GM21723 (cell line): ENCODE measurements at regions not wholly inside any gene's neighbourhood (a gene's known extent, or its start where the extent isn't known, plus 50 kb on each side); places are given as distances from the start of the nearest gene placed in this dataset.
"Not testable (repeated sequence)": the region's sequence is repeated elsewhere in the genome, so short reads cannot be mapped to it uniquely, and the experiment has no call there.

Experiments used
- ATAC-seq: cut with Tn5 transposase; IDR thresholded peaks from one replicate; pipeline ENCODE4 v1.9.1; 2021; ENCODE audit warnings: mild to moderate bottlenecking, moderate library complexity; ENCODE audit not compliant: unreplicated experiment

DNA sequence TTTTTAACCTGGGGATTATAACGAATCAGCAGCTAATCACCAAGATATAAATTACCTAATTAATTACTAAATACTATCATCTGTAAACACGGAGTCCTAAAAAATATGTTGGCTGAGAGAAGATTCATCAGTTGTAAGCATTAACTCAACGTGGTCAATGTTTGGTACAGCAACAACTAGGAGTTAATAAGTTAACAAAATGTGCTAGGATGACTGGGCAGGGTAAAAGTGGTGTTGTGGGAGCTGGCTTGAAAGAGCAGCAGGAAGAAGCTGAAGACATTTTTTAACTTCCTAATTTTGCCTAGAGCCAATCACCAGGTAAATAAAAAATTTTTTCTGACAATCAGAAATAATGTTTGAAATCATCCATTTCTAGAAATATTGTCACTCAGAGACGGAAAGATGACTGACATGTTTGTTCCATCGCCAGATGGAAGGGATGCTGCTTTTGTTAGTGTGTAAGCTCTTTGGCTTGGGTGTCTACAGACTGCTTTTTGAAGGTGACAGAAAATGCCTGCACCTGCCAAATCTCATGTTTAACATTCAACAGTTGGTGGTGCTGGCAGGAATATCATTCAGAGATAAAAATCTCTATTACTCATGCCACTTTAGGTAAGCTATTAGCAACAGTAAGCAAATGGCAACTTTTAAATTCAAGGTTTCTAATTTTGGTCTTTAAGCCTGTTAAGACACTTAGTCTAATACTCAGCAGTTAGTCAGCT lies 1126.9 kb downstream of the STPG2 start:
- no peak for ATAC-seq

- no peak for ATAC-seq
Measured at GRCh38 chr4:97027728-97028410, 1115.4 kb downstream of the STPG2 start.

DNA sequence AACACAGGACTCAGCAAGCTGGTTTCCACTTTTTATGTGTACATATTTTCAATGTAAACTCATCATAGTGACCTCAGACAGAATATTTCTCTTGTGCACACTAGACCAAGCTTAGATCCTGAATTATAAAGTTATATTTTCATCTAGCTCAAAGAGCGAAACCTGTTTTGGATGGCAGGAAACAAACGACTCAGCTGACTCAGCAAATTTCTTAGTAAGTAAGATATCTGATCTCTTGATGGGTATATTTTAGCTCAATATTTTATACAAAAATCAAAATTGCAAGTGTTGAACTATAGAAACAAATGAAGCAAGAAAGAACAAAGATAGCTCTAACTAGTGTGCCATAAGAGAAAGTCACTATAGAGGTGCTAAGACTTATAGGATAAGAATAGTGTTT lies 1114.5 kb downstream of the STPG2 start:
- ATAC-seq = no peak

DNA sequence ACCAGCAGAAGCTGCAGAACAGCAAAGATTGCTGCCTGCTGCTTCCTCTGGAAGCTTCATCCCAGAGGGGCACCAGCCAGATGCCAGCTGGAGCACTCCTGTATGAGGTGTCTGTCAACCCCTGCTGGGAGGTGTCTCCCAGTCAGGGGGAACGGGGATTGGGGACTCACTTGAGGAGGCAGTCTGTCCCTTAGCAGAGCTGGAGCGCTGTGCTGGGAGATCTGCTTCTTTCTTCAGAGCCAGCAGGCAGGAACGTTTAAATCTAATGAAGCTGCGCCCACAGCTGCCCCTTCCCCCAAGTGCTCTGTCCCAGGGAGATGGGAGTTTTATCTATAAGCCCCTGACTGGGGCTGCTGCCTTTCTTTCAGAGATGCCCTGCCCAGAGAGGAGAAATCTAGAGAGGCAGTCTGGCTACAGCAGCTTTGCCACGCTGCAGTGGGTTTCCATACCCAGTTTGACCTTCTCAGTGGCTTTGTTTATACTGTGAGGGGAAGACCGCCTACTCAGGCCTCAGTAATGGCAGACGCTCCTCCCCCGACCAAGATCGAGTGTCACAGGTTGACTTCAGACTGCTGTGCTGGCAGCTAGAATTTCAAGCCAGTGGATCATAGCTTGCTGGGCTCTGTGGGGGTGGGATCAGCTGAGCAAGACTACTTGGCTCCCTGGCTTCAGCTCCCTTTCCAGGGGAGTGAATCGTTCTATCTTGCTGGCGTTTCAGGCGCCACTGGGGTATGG lies 1105.7 kb downstream of the STPG2 start:
- not testable (repeated sequence) for ATAC-seq

- no peak for ATAC-seq
Measured at GRCh38 chr4:97038146-97038516, 1105.1 kb downstream of the STPG2 start.

DNA sequence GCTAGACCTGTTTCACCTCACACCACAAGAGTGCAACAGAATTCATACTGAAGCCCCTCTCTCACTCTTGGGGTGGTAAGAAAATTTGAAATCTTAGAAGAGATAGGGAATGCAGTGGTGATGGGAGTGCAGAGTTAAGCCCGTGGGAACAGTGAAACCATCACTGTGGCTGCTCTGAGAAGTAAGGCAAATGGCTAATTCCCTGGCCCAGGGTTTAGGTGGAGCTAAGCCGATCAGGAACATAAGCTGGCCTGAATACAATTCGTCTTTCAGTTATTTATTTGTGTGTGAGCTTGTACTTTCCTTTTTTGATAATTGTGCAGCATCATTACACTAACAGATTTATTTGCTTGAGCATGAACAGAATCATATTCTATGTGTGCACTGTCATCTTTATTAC lies 1070.6 kb downstream of the STPG2 start:
- no peak for ATAC-seq

- no peak for ATAC-seq
Measured at GRCh38 chr4:97073194-97073593, 1070.1 kb downstream of the STPG2 start.

DNA sequence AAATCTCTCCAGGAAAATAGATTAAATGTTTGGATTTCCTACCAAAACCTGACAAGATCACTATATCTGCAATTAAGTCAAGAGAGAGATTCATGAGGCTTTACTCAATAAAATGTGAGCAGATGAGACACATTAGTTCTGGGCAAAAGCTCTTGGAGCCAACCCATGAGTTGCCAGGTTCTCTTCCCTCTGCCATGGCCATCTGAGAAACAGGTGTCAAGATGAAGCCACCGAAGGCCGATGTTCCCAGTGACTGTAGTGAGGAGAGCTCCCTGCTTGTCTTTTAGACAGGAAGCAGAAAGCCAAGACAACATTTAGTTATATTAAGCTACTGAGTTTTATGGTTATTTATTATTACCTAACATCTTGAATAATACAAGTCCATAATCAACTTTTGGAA lies 1068.7 kb downstream of the STPG2 start:
- ATAC-seq = no peak

DNA sequence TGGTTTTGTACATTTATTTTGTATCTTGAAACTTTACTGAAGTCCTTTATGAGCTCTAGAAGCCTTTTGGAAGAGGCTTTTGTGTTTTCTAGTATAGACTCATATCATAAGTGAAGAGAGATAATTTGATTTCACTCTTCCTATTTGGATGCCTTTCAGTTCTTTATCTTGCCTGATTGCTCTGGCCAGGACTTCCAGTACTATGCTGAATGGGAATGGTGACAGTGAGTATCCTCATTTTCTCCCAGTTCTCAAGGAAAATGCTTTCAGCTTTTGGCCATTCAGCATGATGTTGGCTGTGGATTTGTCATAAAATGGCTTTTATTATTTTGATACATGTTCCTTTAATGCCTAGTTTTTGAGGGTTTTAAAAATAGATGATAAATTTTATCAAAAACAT lies 1061.3 kb downstream of the STPG2 start:
- no peak for ATAC-seq

DNA sequence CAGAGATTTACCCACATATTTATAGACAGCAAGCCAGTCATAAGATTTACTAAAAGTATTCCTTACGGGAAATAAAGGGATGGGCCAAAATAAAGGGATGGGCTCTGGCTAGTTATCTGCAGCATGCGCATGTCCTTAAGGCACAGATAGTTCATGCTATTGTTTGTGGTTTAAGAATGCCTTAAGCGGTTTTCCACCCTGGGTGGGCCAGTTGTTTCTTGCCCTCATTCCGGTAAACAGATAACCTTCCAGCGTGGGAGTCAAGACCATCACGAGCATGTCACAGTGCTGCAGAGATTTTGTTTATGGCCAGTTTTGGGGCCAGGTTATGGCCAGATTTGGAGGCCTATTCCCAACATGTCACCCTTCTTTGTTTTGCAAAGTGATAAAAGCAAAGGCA lies 1046.2 kb downstream of the STPG2 start:
- ATAC-seq = not testable (repeated sequence)

DNA sequence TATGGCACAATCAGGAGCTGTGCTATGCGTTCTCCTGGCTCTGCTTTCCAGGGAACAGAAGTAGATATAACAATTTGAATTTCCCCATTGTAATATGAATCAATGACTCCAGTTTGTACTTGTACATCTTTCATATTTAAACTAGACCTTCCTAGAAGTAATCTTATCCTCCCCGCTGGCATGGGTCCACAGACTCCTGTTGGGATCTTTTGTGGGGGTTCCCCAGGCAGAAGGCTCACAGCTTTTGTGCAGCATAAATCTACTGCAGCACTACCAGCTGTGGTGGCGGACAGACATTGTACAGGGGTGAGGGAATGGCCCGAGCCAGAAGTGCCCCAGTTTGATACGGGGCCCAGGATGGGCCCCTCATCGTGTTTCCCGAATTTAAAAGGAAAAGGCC lies 1042.1 kb downstream of the STPG2 start:
- ATAC-seq = not testable (repeated sequence)

- no peak for ATAC-seq
Measured at GRCh38 chr4:97103252-97103651, 1040.0 kb downstream of the STPG2 start.

DNA sequence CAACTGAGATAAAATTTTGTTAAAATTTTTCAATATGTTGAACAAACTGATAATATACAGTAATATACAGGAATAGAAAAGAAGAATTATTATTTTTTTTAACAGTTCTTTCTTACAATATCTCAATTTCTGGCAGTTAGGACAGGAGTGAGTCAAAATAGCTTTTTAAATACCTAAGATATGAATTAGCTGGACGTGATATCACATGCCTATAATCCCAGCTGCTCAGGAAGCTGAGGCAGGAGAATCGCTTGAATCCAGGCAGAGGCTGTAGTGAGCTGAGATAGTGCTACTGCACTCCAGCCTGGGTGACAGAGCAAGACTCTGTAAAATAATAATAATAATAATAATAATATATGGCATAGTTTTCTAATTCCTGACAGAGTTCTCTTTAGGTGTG lies 1039.3 kb downstream of the STPG2 start:
- ATAC-seq = no peak

DNA sequence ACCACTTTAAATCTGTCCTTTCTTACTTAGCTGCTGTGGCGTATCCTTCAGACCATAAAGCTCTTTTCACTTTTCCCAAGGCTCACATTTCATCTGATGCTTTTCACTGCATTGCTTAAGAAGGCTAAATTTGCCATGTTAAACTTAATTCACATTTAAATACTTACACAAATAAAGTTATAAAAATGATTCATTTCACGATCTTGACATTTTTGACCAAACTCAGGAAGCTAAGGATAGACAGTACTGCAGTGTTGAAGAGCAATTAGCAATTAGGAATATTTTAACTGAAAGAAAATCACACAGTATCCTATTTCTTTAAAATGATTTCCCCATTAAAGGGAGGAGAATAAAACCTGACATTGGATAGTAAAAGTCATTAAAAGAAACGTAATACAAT lies 1038.6 kb downstream of the STPG2 start:
- ATAC-seq = no peak

DNA sequence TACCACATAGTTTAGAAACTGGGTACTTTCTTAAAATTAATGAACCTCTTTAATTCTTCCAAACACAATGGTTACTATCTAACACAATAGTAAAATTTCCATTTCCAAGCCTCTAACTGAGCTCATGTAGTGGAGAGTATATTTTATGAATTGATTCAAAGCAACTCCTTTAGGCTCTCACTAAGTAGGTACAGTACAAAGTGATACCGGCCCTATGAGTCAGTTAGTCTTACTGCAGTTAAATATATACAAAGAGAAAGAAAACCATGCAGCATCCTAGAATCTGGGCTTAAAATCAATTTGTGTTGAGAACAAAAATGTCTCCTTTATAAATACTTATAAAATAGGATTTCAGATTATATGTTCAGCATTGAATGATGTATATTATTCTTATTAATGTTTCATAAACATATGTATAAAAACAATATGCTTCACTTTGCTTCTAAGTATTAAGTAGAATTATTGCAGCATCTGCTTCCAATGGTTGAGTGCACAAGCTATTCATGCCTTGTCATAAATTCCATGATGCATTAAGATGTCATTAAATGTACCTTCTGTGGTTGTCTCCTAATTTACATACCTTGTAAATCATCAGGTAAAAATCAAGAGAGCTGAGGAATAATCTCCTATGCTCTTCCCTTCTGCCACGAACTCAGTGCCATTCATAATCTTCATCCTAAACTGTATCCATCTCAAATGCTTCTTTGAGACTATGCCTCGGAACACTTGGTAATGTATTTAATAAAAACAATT lies 1037.8 kb downstream of the STPG2 start:
- no peak for ATAC-seq

DNA sequence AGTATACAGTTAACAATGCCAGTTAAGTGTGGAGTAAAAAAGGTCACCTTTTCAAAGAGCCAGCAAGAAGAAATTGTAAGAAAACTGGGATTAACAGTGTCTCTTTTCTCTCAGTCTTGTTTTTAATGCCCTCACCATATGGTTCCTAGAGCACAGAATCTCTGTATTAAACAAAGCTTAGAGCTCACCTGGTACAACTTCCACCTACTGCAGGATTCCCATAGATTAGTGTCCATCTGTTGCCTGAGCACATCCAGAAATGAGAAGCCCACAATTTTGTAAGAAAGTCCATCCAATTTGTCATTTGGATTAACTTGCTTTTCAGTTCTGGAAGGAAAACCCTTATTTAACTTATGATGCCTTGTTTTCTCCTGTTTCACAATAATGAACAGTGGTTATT lies 1037.1 kb downstream of the STPG2 start:
- ATAC-seq = no peak

GRCh38 chr4:97110506-97110905 lies 1032.8 kb downstream of the STPG2 start:
- ATAC-seq = no peak

DNA sequence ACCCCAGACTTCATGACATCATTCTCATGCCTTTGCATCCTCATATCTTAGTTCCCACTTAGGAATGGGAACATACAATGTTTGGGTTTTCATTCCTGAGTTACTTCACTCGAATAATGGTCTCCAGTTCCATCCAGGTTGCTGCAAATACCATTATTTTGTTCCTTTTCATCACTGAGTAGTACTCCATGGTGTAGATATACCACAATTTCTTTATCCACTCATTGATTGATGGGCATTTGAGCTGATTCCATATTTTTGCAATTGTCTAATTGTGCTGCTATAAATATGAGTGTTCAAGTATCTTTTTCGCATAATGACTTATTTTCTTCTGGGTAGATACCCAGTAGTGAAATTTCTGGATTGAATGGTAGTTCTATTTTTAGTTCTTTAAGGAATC lies 1026.8 kb downstream of the STPG2 start:
- ATAC-seq = no peak

DNA sequence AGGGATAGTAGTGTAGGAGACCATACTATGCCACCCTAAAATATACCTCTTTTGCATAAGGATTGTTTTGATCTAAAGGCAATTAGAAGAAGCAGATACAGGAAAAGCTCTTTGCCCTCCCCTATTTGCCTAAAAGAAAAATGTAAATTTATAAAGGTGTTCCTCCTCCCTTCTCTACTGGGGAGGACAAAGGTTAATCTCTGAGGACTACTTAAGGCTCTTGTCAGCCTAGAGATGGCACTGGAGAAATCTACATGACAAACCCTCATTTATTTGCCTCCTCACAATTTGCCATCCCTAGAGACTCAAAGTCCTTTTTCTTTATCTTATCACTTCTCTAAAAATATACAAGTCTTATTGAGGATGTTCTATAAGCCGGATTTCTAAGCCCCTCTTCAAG lies 1021.8 kb downstream of the STPG2 start:
- ATAC-seq = no peak

GRCh38 chr4:97123573-97123972 lies 1019.7 kb downstream of the STPG2 start:
- no peak for ATAC-seq

DNA sequence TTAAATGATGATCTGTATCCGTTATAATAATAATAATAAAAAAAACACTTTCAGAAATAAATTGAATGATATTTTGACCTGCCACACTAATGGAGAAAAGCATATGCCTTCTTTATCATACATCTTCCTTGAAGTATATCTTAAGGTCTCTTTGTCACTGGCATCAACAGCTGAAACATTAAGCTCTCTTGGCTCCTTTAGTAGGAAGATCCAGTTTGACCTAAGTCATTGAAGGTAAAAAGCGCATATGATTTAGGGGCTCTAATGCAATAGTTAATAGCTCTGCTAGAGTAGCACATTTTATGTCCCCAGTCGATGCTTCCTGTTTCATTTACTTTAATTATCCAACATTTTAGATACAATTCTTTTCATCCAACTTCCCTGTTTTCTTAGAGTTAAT lies 1010.8 kb downstream of the STPG2 start:
- ATAC-seq = no peak
